SK-N-SH (cell line): ENCODE measurements at regions not wholly inside any gene's neighbourhood (a gene's known extent, or its start where the extent isn't known, plus 50 kb on each side); places are given as distances from the start of the nearest gene placed in this dataset.

Source experiments
- CTCF ChIA-PET: fragments of 300-600, 350-600 bp; formaldehyde crosslinking; extraction: SDS; loops from one replicate; lab custom pipeline; 2021; lab: Yijun Ruan, JAX
- POLR2A ChIA-PET: fragments of 350-600 bp; sonication (Branson Sonifier 250); formaldehyde crosslinking; extraction: SDS; loops from one replicate; lab custom pipeline; 2020; ENCODE audit warnings: antibody characterized with exemption, inconsistent platforms; lab: Yijun Ruan, JAX
- DNase-seq: peaks from one replicate; pipeline ENCODE4 v3.0.0; 2012
- H2AFZ ChIP-seq: fragments of 200-600 bp; sonication (generic); 2 replicates; pipeline ENCODE4 v1.8.1; 2016; ENCODE audit warnings: antibody characterized with exemption, mild to moderate bottlenecking, low read depth
- H3F3A ChIP-seq: fragments of 200-600 bp; sonication (generic); replicated peaks from 2 replicates; pipeline ENCODE3; 2016; ENCODE audit warnings: antibody characterized with exemption, mild to moderate bottlenecking; ENCODE audit not compliant: insufficient read depth
- H3K27ac ChIP-seq, 2 experiments: fragments of 200-500 bp in 1 of 2; fragments of 200-600 bp in 1 of 2; sonication (Bioruptor generic) in 1 of 2; sonication (generic), shearing (Covaris generic) in 1 of 2; 2 replicates each; pipeline versions ENCODE4 v1.5.1 to v1.6.1; 2014 to 2016; ENCODE audit warnings: low read depth in 2 of 2, inconsistent platforms in 1 of 2, low read length in 1 of 2, mild to moderate bottlenecking in 1 of 2, mixed read lengths in 1 of 2
- H3K27me3 ChIP-seq: fragments of 200-600 bp; sonication (generic), shearing (Covaris generic); 2 replicates; pipeline ENCODE4 v1.6.1; 2016; ENCODE audit warnings: mixed run types; ENCODE audit not compliant: insufficient read depth
- H3K36me3 ChIP-seq, 2 experiments: fragments of 200-500 bp in 1 of 2; fragments of 200-600 bp in 1 of 2; sonication (Bioruptor generic) in 1 of 2; sonication (generic) in 1 of 2; replicated peaks in 1 of 2; 2 replicates each; pipeline versions ENCODE3 to v1.5.1; 2014 to 2016; ENCODE audit warnings: low read length in 1 of 2, mild to moderate bottlenecking in 1 of 2; ENCODE audit not compliant: insufficient read depth in 2 of 2, control insufficient read depth in 1 of 2
- H3K4me1 ChIP-seq, 2 experiments: fragments of 200-500 bp in 1 of 2; fragments of 200-600 bp in 1 of 2; sonication (Bioruptor generic) in 1 of 2; sonication (generic), shearing (Covaris generic) in 1 of 2; 2 replicates each; pipeline versions ENCODE4 v1.5.1 to v1.6.1; 2014 to 2016; ENCODE audit warnings: low read depth in 1 of 2, low read length in 1 of 2, mixed run types in 1 of 2; ENCODE audit not compliant: insufficient read depth in 2 of 2, control insufficient read depth in 1 of 2
- H3K4me2 ChIP-seq: fragments of 200-600 bp; sonication (generic), shearing (Covaris generic); 2 replicates; pipeline ENCODE4 v1.6.1; 2017; ENCODE audit warnings: mixed run types
- H3K4me3 ChIP-seq, 2 experiments: fragments of 200-500 bp in 1 of 2; fragments of 200-600 bp in 1 of 2; sonication (Bioruptor generic) in 1 of 2; sonication (generic), shearing (Covaris generic) in 1 of 2; 2 replicates each; pipeline versions ENCODE4 v1.5.1 to v1.8.1; 2014 to 2016; ENCODE audit warnings: low read depth in 2 of 2, inconsistent platforms in 1 of 2, low read length in 1 of 2, mild to moderate bottlenecking in 1 of 2, mixed read lengths in 1 of 2, moderate library complexity in 1 of 2
- H3K79me2 ChIP-seq: fragments of 200-600 bp; sonication (generic); 2 replicates; pipeline ENCODE4 v1.8.1; 2017; ENCODE audit warnings: mild to moderate bottlenecking; ENCODE audit not compliant: insufficient read depth
- H3K9ac ChIP-seq: fragments of 200-600 bp; sonication (generic); 2 replicates; pipeline ENCODE4 v1.6.1; 2017; ENCODE audit warnings: mixed run types
- H3K9me2 ChIP-seq: fragments of 200-600 bp; sonication (generic); 2 replicates; pipeline ENCODE4 v1.6.1; 2017; ENCODE audit warnings: mixed run types
- H3K9me3 ChIP-seq: fragments of 200-600 bp; sonication (generic); 2 replicates; pipeline ENCODE4 v1.6.1; 2017; ENCODE audit warnings: mixed run types, mild to moderate bottlenecking, moderate library complexity
- H4K20me1 ChIP-seq: fragments of 200-600 bp; sonication (generic); 2 replicates; pipeline ENCODE4 v1.6.1; 2017; ENCODE audit warnings: mild to moderate bottlenecking, mixed run types; ENCODE audit not compliant: insufficient read depth
- CHD2 ChIP-seq: fragments of 150-350 bp; IDR thresholded peaks from 2 replicates; pipeline ENCODE4 v1.6.1; 2018; ENCODE audit warnings: low read length; ENCODE audit not compliant: partially characterized antibody
- ELF1 ChIP-seq: IDR thresholded peaks from 2 replicates; pipeline ENCODE4 v1.4.0; 2012
- EP300 ChIP-seq, 2 experiments: IDR thresholded peaks; 2 replicates each; pipeline versions ENCODE4 v1.4.0 to v1.6.1; 2012; ENCODE audit warnings: borderline replicate concordance in 1 of 2, low read depth in 1 of 2, low read length in 1 of 2
- FOSL2 ChIP-seq: IDR thresholded peaks from 2 replicates; pipeline ENCODE4 v1.4.0; 2012; ENCODE audit warnings: low read depth, mild to moderate bottlenecking, moderate library complexity, borderline replicate concordance
- FOXJ3 ChIP-seq: sonication (generic); formaldehyde crosslinking; IDR thresholded peaks from 2 replicates; pipeline ENCODE4 v1.5.1; 2020; ENCODE audit warnings: mild to moderate bottlenecking, missing genetic modification reagents
- FOXM1 ChIP-seq: IDR thresholded peaks from 2 replicates; pipeline ENCODE4 v1.4.0; 2012; ENCODE audit warnings: low read depth, mild to moderate bottlenecking
- GABPA ChIP-seq: IDR thresholded peaks from 2 replicates; pipeline ENCODE4 v1.4.0; 2012; ENCODE audit warnings: low read depth, mild to moderate bottlenecking
- JUND ChIP-seq: IDR thresholded peaks from 2 replicates; pipeline ENCODE4 v1.4.0; 2012
- MEF2A ChIP-seq: IDR thresholded peaks from 2 replicates; pipeline ENCODE4 v1.4.0; 2012; ENCODE audit warnings: low read depth, borderline replicate concordance
- NFIC ChIP-seq: IDR thresholded peaks from 2 replicates; pipeline ENCODE4 v1.4.0; 2012; ENCODE audit warnings: borderline replicate concordance
- NRF1 ChIP-seq: IDR thresholded peaks from 2 replicates; pipeline ENCODE4 v1.6.1; 2012; ENCODE audit warnings: low read depth, mild to moderate bottlenecking, low read length
- POLR2AphosphoS5 ChIP-seq: IDR thresholded peaks from 2 replicates; pipeline ENCODE4 v1.6.1; 2012; ENCODE audit warnings: low read depth, low read length
- RFX5 ChIP-seq: IDR thresholded peaks from 2 replicates; pipeline ENCODE4 v1.6.1; 2012; ENCODE audit warnings: mild to moderate bottlenecking, improper control_type of control experiment, low read length
- RXRA ChIP-seq: IDR thresholded peaks from 2 replicates; pipeline ENCODE4 v1.4.0; 2012; ENCODE audit warnings: low read depth, mild to moderate bottlenecking, borderline replicate concordance
- TCF12 ChIP-seq: IDR thresholded peaks from 2 replicates; pipeline ENCODE4 v1.4.0; 2012
- TEAD4 ChIP-seq: IDR thresholded peaks from 2 replicates; pipeline ENCODE4 v1.4.0; 2012; ENCODE audit warnings: mild to moderate bottlenecking, borderline replicate concordance; ENCODE audit not compliant: insufficient read depth
- YY1 ChIP-seq: IDR thresholded peaks from 2 replicates; pipeline ENCODE4 v1.4.0; 2012; ENCODE audit warnings: low read depth, mild to moderate bottlenecking
- WGBS: methylation state at CpG from one replicate; pipeline ENCODE4 v1.1.6; 2017; ENCODE audit warnings: low lambda C conversion rate; 5-methylcytosine and 5-hydroxymethylcytosine counted together
- TF ChIP-seq, protein P1 (sequence below): IDR thresholded peaks from 2 replicates; pipeline ENCODE4 v1.6.1; 2012; ENCODE audit warnings: mild to moderate bottlenecking, low read depth, low read length, moderate library complexity
- TF ChIP-seq, protein P2 (sequence below): IDR thresholded peaks from 2 replicates; pipeline ENCODE4; 2012

DNA sequence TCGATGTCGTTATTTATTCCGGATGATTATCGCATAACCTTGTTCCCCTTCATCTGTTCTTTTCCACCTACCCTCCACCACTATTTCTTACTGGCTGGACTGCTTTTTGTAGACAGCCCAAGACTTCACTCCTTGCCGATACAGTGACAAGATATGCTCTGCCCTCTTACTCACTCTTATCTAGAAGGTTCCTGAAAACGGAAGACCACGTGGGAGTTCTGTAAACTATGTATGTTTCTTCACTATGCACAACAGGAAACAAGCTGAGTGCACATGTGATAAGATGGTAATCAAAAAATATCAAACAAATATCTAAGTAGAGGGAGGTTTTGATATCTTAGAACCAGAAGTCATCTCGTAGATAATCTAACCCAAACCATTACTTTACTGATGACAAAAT, 122.9 kb upstream of the ARHGAP20 start (continued):
- no peak for TF ChIP-seq RFX5
- no peak for TF ChIP-seq EP300 (IDR thresholded peaks at IDR 0.05; ENCODE audit: borderline replicate concordance in 1 of 2, low read depth in 1 of 2, low read length in 1 of 2)

DNA sequence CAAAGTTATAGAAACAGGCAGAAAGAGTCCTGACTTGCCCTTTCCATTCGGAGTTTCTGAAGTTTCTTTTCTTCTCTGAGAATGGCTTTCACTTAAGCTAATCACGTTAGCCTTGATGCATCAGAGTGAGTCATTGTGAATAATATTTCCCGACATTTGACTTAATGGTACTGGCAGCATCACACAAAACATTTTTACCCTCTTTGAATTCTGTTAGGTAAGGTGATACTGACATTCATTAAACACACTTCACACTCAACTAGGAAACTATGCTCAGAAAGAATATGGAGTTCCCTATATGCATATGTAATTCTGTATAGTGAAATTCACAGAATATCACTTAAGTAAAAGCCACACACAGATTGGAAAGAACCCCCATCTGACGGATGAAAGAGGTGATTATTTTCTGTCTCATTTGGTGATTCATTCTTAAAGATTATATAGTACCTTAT, 120.8 kb upstream of the ARHGAP20 start:
- CTCF ChIA-PET = no interaction called here

More for the DNA sequence above, 120.8 kb upstream of the ARHGAP20 start:
- Histone ChIP-seq H2AFZ (peak overlapping the region; percentile 76; the same call in 1 of the 2 replicates), H3K9me2 (no peaks in the 10 kb centered on the region), H3K9ac (peak overlapping the region; percentile 45; the same call in 1 of the 2 replicates), H3K36me3 (no peaks in the 10 kb centered on the region), H4K20me1 (no peaks in the 10 kb centered on the region), H3K4me2 (peak overlapping the region; percentile 42), H3K4me3 (no peak overlapping the region), H3F3A (peaks cover 18% of the 10 kb centered on the region), H3K9me3 (no peaks in the 10 kb centered on the region), H3K27ac (peak overlapping the region; percentile 62 to 87; a peak in 3 of 4 replicates), H3K4me1 (peaks cover 12 to 36% of the 10 kb centered on the region in 2 experiments), H3K79me2 (no peaks in the 10 kb centered on the region), H3K27me3 (no peaks in the 10 kb centered on the region)
- 6% methylated on average over 4 of the region's 4 CpGs for WGBS
- DNase-seq = no peak
- POLR2A ChIA-PET = no interaction called here
- peak; percentile 60; the same call in 1 of the 2 replicates for TF ChIP-seq FOXM1
- peak; percentile 69 for TF ChIP-seq RXRA
- TF ChIP-seq JUND = peak; percentile 72
- no peak for TF ChIP-seq ELF1
- peak in 1 of 2 experiments; percentile 67; a peak in 1 of 4 replicates for TF ChIP-seq EP300 (IDR thresholded peaks at IDR 0.05; ENCODE audit: borderline replicate concordance in 1 of 2, low read depth in 1 of 2, low read length in 1 of 2)
- no peak for TF ChIP-seq CHD2
- TF ChIP-seq NFIC = no peak; the same call in 1 of the 2 replicates
- 0 out of 2 replicates have a peak, but pooled peaks have one; percentile 32 for TF ChIP-seq YY1
- TF ChIP-seq NRF1 = no peak
- no peak for TF ChIP-seq GABPA
- peak; percentile 88 for TF ChIP-seq FOSL2
- peak; percentile 53; the same call in 1 of the 2 replicates for TF ChIP-seq TEAD4
- TF ChIP-seq, protein P1, sequence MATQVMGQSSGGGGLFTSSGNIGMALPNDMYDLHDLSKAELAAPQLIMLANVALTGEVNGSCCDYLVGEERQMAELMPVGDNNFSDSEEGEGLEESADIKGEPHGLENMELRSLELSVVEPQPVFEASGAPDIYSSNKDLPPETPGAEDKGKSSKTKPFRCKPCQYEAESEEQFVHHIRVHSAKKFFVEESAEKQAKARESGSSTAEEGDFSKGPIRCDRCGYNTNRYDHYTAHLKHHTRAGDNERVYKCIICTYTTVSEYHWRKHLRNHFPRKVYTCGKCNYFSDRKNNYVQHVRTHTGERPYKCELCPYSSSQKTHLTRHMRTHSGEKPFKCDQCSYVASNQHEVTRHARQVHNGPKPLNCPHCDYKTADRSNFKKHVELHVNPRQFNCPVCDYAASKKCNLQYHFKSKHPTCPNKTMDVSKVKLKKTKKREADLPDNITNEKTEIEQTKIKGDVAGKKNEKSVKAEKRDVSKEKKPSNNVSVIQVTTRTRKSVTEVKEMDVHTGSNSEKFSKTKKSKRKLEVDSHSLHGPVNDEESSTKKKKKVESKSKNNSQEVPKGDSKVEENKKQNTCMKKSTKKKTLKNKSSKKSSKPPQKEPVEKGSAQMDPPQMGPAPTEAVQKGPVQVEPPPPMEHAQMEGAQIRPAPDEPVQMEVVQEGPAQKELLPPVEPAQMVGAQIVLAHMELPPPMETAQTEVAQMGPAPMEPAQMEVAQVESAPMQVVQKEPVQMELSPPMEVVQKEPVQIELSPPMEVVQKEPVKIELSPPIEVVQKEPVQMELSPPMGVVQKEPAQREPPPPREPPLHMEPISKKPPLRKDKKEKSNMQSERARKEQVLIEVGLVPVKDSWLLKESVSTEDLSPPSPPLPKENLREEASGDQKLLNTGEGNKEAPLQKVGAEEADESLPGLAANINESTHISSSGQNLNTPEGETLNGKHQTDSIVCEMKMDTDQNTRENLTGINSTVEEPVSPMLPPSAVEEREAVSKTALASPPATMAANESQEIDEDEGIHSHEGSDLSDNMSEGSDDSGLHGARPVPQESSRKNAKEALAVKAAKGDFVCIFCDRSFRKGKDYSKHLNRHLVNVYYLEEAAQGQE = no peak
- TF ChIP-seq POLR2AphosphoS5 = peak; percentile 34; the same call in 1 of the 2 replicates
- TF ChIP-seq TCF12 = peak; percentile 70; the same call in 1 of the 2 replicates
- TF ChIP-seq, protein P2, sequence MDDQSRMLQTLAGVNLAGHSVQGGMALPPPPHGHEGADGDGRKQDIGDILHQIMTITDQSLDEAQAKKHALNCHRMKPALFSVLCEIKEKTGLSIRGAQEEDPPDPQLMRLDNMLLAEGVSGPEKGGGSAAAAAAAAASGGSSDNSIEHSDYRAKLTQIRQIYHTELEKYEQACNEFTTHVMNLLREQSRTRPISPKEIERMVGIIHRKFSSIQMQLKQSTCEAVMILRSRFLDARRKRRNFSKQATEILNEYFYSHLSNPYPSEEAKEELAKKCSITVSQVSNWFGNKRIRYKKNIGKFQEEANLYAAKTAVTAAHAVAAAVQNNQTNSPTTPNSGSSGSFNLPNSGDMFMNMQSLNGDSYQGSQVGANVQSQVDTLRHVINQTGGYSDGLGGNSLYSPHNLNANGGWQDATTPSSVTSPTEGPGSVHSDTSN = peak; percentile 79
- TF ChIP-seq MEF2A = peak; percentile 24; the same call in 1 of the 2 replicates
- no peak for TF ChIP-seq FOXJ3
